ENCODE measurements at regions not wholly inside any gene's neighbourhood (a gene's known extent, or its start where the extent isn't known, plus 50 kb on each side); places are given as distances from the start of the nearest gene placed in this dataset.
"Not testable (repeated sequence)": the region's sequence is repeated elsewhere in the genome, so short reads cannot be mapped to it uniquely, and the experiment has no call there.

DNA sequence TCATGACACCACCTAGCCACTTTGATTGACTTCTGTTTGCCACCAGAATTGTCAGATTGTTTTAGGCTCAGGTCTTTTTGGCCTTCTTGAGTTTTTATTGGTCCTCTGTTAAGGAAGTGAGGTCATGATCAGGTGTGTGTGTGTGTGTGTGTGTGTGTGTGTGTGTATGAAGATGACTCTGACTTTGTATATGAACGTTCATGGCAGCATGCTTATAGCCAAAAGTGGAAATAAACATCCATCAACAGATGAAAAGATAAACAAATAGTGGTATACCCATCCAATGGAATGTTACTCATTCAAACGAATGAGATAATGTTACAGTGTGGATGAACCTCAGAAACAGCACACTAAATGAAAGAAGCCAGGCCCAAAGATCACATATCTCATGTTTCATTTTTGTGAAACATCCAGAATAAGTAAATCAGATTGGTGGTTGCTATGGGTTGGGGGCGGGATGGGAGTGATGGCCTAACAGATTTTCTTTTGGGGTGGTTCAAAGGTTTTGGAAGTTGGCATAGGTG, 258.6 kb downstream of the KTN1 start:
- Histone ChIP-seq H3K4me1 (ENCODE audit: insufficient read depth, insufficient read length) (no peaks in the 10 kb centered on the region), H3K27me3 (ENCODE audit: insufficient read depth, insufficient read length) (no peaks in the 10 kb centered on the region), H3K9me3 (ENCODE audit: insufficient read depth, low read length) (peaks cover 6% of the 10 kb centered on the region; the same call in 1 of the 2 replicates), H3K36me3 (ENCODE audit: insufficient read depth, insufficient read length, low read length) (no peaks in the 10 kb centered on the region), H3K4me3 (ENCODE audit: insufficient read length, low read depth) (no peak overlapping the region), H3K9ac (ENCODE audit: insufficient read length, low read depth) (no peak overlapping the region)
- no peak for DNase-seq (ENCODE audit: low read depth, low spot score)
- no peak for TF ChIP-seq ZNF274 (IDR thresholded peaks at IDR 0.05; ENCODE audit: low read depth, low read length)
- no peak for TF ChIP-seq SUZ12 (IDR thresholded peaks at IDR 0.05; ENCODE audit: extremely low read depth, insufficient read depth, insufficient read length)
- no peak for TF ChIP-seq YY1 (IDR thresholded peaks at IDR 0.05; ENCODE audit: insufficient read depth, insufficient read length)

DNA sequence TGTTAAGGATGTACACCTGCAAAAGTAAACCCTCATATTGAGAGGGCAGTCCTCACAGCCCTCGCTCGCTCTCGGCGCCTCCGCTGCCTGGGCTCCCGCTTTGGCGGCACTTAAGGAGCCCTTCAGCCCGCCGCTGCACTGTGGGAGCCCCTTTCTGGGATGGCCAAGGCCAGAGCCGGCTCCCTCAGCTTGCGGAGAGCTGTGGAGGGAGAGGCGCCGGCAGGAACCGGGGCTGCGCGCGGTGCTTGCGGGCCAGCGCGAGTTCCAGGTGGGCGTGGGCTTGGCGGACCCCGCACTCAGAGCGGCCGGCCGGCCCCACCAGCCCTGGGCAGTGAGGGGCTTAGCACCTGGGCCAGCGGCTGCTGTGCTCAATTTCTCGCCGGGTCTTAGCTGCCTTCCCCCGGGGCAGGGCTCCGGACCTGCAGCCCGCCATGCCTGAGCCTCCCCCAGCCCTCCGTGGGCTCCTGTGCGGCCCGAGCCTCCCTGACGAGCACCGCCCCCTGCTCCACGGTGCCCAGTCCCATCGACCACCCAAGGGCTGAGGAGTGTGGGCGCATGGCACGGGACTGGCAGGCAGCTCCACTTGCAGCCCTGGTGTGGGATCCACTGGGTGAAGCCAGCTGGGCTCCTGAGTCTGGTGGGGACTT, 259.4 kb downstream of the KTN1 start:
- H3K4me1 ChIP-seq (ENCODE audit: insufficient read depth, insufficient read length); H3K36me3 ChIP-seq (ENCODE audit: insufficient read depth, insufficient read length, low read length); H3K9ac ChIP-seq (ENCODE audit: insufficient read length, low read depth); H3K27me3 ChIP-seq (ENCODE audit: insufficient read depth, insufficient read length); DNase-seq (ENCODE audit: low read depth, low spot score); H3K4me3 ChIP-seq (ENCODE audit: insufficient read length, low read depth); H3K9me3 ChIP-seq (ENCODE audit: insufficient read depth, low read length): not testable (repeated sequence)

DNA sequence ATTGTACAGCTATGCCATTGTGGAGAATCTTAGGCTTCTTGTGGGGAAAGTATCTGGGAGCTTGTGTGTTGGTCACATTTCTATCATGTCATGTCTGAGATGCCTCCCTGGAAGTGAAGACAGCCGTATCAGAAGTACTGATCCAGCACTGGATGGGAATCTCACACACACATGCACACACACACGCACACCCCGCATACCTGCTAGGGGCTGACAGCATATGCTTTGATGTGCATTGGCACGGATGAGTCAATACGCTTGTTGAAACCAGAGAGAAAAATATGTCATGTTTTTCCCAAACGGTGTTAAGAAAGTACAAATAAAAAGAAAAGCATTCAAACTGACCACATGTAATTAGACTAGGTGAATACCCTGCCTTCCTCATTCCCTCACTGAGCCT, 260.8 kb downstream of the KTN1 start:
- H3K27me3 ChIP-seq (ENCODE audit: insufficient read depth, insufficient read length), result no peaks in the 10 kb centered on the region
- TF ChIP-seq SUZ12 (IDR thresholded peaks at IDR 0.05; ENCODE audit: extremely low read depth, insufficient read depth, insufficient read length), result no peak
- no peak for TF ChIP-seq YY1 (IDR thresholded peaks at IDR 0.05; ENCODE audit: insufficient read depth, insufficient read length)
- TF ChIP-seq ZNF274 (IDR thresholded peaks at IDR 0.05; ENCODE audit: low read depth, low read length), result no peak
- no peak for DNase-seq (ENCODE audit: low read depth, low spot score)
- H3K4me3 ChIP-seq (ENCODE audit: insufficient read length, low read depth), result no peak overlapping the region
- H3K36me3 ChIP-seq (ENCODE audit: insufficient read depth, insufficient read length, low read length), result no peaks in the 10 kb centered on the region
- H3K9ac ChIP-seq (ENCODE audit: insufficient read length, low read depth), result no peak overlapping the region
- H3K4me1 ChIP-seq (ENCODE audit: insufficient read depth, insufficient read length), result no peaks in the 10 kb centered on the region
- H3K9me3 ChIP-seq (ENCODE audit: insufficient read depth, low read length), result peaks cover 14% of the 10 kb centered on the region; the same call in 1 of the 2 replicates

DNA sequence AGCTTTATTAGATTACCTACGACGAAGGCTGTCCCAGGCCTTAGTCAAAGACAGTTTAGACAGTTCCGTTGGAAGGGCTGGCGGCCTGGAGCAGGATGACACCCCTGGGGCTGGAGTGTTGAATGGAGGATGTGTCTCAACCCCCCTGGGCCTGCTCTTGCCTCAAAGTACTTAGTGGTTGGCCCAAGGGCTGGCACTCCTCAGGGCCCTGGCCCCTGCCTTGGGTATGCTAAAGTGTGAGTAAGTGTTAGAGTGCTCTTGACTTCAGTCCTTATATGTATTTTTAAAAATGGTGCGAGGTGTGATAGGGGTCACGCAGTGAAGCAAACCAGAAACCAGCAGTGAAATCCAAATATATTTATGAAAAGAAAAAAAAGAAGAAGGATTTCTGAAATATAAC, 261.6 kb downstream of the KTN1 start:
- Histone ChIP-seq H3K27me3 (ENCODE audit: insufficient read depth, insufficient read length) (no peaks in the 10 kb centered on the region), H3K36me3 (ENCODE audit: insufficient read depth, insufficient read length, low read length) (no peaks in the 10 kb centered on the region), H3K4me1 (ENCODE audit: insufficient read depth, insufficient read length) (no peaks in the 10 kb centered on the region), H3K4me3 (ENCODE audit: insufficient read length, low read depth) (no peak overlapping the region), H3K9me3 (ENCODE audit: insufficient read depth, low read length) (peaks cover 20% of the 10 kb centered on the region; the same call in 1 of the 2 replicates), H3K9ac (ENCODE audit: insufficient read length, low read depth) (no peak overlapping the region)
- TF ChIP-seq YY1 (IDR thresholded peaks at IDR 0.05; ENCODE audit: insufficient read depth, insufficient read length) (no peak), SUZ12 (IDR thresholded peaks at IDR 0.05; ENCODE audit: extremely low read depth, insufficient read depth, insufficient read length) (no peak), ZNF274 (IDR thresholded peaks at IDR 0.05; ENCODE audit: low read depth, low read length) (no peak)
- DNase-seq (ENCODE audit: low read depth, low spot score), result no peak

DNA sequence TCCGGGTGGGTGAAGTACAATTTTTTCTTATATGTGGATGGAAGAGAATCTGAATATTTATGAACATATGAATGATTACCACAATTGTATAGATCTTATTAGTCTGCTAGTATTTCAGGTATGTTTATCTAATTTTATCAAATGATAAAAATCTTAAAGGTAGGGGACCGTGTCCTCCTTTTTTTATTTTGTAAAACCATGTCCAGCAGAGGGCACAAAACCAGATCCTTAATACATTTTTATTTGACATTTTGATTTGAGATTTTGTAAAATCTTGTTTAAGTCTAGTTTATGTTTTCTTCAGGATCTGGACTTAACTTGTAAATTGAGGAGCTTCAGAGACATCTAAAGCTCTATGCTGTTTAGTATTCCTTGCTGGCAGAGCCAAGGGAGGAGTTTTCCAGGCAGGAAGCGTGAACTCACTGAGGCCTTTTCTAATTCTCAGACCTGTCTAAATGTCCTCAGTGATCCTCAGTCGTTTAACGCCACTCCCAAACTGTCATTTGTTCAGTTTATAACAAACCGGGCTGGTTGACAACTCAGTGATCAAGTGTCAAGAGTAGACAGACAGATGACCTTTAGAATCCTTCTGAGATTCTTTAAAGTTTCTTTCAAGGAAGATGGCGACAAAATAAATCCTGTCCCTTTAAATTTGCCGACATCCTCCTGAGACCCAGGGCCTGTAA, 263.9 kb downstream of the KTN1 start:
- no peaks in the 10 kb centered on the region for H3K4me1 ChIP-seq (ENCODE audit: insufficient read depth, insufficient read length)
- peaks cover 17% of the 10 kb centered on the region; the same call in 1 of the 2 replicates for H3K9me3 ChIP-seq (ENCODE audit: insufficient read depth, low read length)
- no peaks in the 10 kb centered on the region for H3K36me3 ChIP-seq (ENCODE audit: insufficient read depth, insufficient read length, low read length)
- H3K9ac ChIP-seq (ENCODE audit: insufficient read length, low read depth), result no peak overlapping the region
- H3K27me3 ChIP-seq (ENCODE audit: insufficient read depth, insufficient read length), result no peaks in the 10 kb centered on the region
- TF ChIP-seq SUZ12 (IDR thresholded peaks at IDR 0.05; ENCODE audit: extremely low read depth, insufficient read depth, insufficient read length) (no peak), YY1 (IDR thresholded peaks at IDR 0.05; ENCODE audit: insufficient read depth, insufficient read length) (no peak), ZNF274 (IDR thresholded peaks at IDR 0.05; ENCODE audit: low read depth, low read length) (no peak)
- DNase-seq (ENCODE audit: low read depth, low spot score), result no peak
- no peak overlapping the region for H3K4me3 ChIP-seq (ENCODE audit: insufficient read length, low read depth)

DNA sequence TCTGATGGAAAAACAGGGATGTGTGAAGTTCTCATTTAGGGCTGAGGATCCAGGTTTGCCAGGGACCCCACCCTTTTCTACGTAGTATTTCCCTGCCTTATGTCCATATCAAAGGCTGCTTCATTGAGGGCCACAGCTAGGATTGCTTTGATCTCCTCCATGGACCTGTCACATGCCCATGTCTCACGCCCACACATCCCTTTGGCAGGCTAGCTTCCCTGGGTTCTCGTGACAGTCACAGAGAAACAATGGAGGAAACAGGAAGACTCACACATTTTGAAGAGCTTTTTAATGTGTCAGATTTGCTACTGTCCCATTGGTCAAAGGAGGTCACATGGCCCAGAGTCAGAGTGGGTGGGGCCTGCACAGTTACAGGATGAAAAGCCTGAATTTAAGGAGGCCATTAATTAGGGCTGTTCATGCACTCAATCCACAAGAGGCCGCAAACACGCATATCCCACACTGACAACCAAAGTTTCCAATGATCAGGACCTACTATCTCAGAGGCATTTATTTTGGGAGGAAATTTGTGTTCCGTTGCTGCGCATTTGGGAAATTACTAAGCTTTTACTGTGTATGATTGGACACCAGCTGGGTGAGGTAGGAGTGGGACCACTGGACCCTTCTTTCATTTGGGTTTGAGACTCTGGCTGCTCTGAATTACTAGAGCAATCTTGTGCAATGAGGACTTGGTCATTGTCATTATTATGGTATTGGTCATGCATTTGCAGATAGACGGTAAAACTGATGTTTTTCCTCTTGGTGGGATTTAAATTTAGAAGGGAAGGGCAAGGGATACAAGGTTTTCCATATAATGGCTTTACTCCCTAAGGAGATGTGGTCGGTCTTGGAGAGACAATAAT, 266.2 kb downstream of the KTN1 start:
- peaks cover 14% of the 10 kb centered on the region; the same call in 1 of the 2 replicates for H3K9me3 ChIP-seq (ENCODE audit: insufficient read depth, low read length)
- no peaks in the 10 kb centered on the region for H3K36me3 ChIP-seq (ENCODE audit: insufficient read depth, insufficient read length, low read length)
- no peak for TF ChIP-seq YY1 (IDR thresholded peaks at IDR 0.05; ENCODE audit: insufficient read depth, insufficient read length)
- no peak for TF ChIP-seq SUZ12 (IDR thresholded peaks at IDR 0.05; ENCODE audit: extremely low read depth, insufficient read depth, insufficient read length)
- no peak for TF ChIP-seq ZNF274 (IDR thresholded peaks at IDR 0.05; ENCODE audit: low read depth, low read length)
- H3K4me3 ChIP-seq (ENCODE audit: insufficient read length, low read depth), result no peak overlapping the region
- DNase-seq (ENCODE audit: low read depth, low spot score), result no peak
- no peaks in the 10 kb centered on the region for H3K27me3 ChIP-seq (ENCODE audit: insufficient read depth, insufficient read length)
- H3K4me1 ChIP-seq (ENCODE audit: insufficient read depth, insufficient read length), result no peaks in the 10 kb centered on the region
- H3K9ac ChIP-seq (ENCODE audit: insufficient read length, low read depth), result no peak overlapping the region
